ENCODE measurements at regions not wholly inside any gene's neighbourhood (a gene's known extent, or its start where the extent isn't known, plus 50 kb on each side); places are given as distances from the start of the nearest gene placed in this dataset.

- Histone ChIP-seq H3K27ac (no peak overlapping the region), H3K4me3 (no peak overlapping the region), H3K4me1 (no peaks in the 10 kb centered on the region), H3K27me3 (no peaks in the 10 kb centered on the region), H3K9me3 (no peaks in the 10 kb centered on the region), H3K36me3 (no peaks in the 10 kb centered on the region)
- intact Hi-C loops (cut with DNase I): no loop called here
- no peak for DNase-seq (ENCODE audit: extremely low spot score in 2 of 2)
- TF ChIP-seq POLR2A (IDR thresholded peaks at IDR 0.05) (no peak), CTCF (IDR thresholded peaks at IDR 0.05) (no peak), POLR2AphosphoS5 (IDR thresholded peaks at IDR 0.05; ENCODE audit: insufficient read depth in 1 of 2, low read depth in 1 of 2) (no peak)
Observed at GRCh38 chr3:182618981-182619591, 174.2 kb upstream of the ATP11B start.

- Histone ChIP-seq H3K4me1 (no peaks in the 10 kb centered on the region), H3K36me3 (no peaks in the 10 kb centered on the region), H3K27me3 (no peaks in the 10 kb centered on the region), H3K4me3 (no peak overlapping the region), H3K9me3 (no peaks in the 10 kb centered on the region), H3K27ac (no peak overlapping the region)
- intact Hi-C loops (cut with DNase I): no loop called here
- no peak for DNase-seq (ENCODE audit: extremely low spot score in 2 of 2)
- TF ChIP-seq POLR2AphosphoS5 (IDR thresholded peaks at IDR 0.05; ENCODE audit: insufficient read depth in 1 of 2, low read depth in 1 of 2) (no peak), POLR2A (IDR thresholded peaks at IDR 0.05) (no peak), CTCF (IDR thresholded peaks at IDR 0.05) (no peak)
Observed at GRCh38 chr3:182620723-182621434, 172.4 kb upstream of the ATP11B start.

GRCh38 chr3:182621435-182622240 is 171.7 kb upstream of the ATP11B start:
- no peak overlapping the region for H3K27ac ChIP-seq
- no peaks in the 10 kb centered on the region for H3K36me3 ChIP-seq
- intact Hi-C loops (cut with DNase I): no loop called here
- H3K4me1 ChIP-seq: no peaks in the 10 kb centered on the region
- no peak overlapping the region for H3K4me3 ChIP-seq
- TF ChIP-seq POLR2AphosphoS5 (IDR thresholded peaks at IDR 0.05; ENCODE audit: insufficient read depth in 1 of 2, low read depth in 1 of 2): no peak
- TF ChIP-seq CTCF (IDR thresholded peaks at IDR 0.05): no peak
- no peak for TF ChIP-seq POLR2A (IDR thresholded peaks at IDR 0.05)
- H3K27me3 ChIP-seq: no peaks in the 10 kb centered on the region
- H3K9me3 ChIP-seq: no peaks in the 10 kb centered on the region
- DNase-seq (ENCODE audit: extremely low spot score in 2 of 2): no peak

- H3K4me1 ChIP-seq: no peaks in the 10 kb centered on the region
- no peaks in the 10 kb centered on the region for H3K27me3 ChIP-seq
- H3K36me3 ChIP-seq: no peaks in the 10 kb centered on the region
- no peak for DNase-seq (ENCODE audit: extremely low spot score in 2 of 2)
- no peak overlapping the region for H3K27ac ChIP-seq
- no peaks in the 10 kb centered on the region for H3K9me3 ChIP-seq
- H3K4me3 ChIP-seq: no peak overlapping the region
- TF ChIP-seq POLR2AphosphoS5 (IDR thresholded peaks at IDR 0.05; ENCODE audit: insufficient read depth in 1 of 2, low read depth in 1 of 2) (no peak), POLR2A (IDR thresholded peaks at IDR 0.05) (no peak), CTCF (IDR thresholded peaks at IDR 0.05) (no peak)
- intact Hi-C loops (cut with DNase I): no loop called here
Observed at GRCh38 chr3:182622241-182622545, 171.1 kb upstream of the ATP11B start.

Data from vagina (tissue), 2 donors.